Uterus (tissue), 2 donors: ENCODE measurements at regions not wholly inside any gene's neighbourhood (a gene's known extent, or its start where the extent isn't known, plus 50 kb on each side); places are given as distances from the start of the nearest gene placed in this dataset.

ENCODE experiments used
- CTCF ChIP-seq, 4 experiments: fragments of 200-600 bp in 2 of 4; fragments of 450-650 bp in 2 of 4; sonication (generic) in 2 of 4; IDR thresholded peaks; one replicate each; pipeline ENCODE4 v1.5.1; 2016 to 2019; ENCODE audit warnings: antibody characterized with exemption in 4 of 4, mild to moderate bottlenecking in 2 of 4, moderate library complexity in 1 of 4
- POLR2A ChIP-seq, 2 donors: fragments of 450-650 bp; IDR thresholded peaks; one replicate each; pipeline ENCODE4 v1.6.1; 2016; ENCODE audit warnings: antibody characterized with exemption in 2 of 2, mild to moderate bottlenecking in 1 of 2, moderate library complexity in 1 of 2

GRCh38 chr12:63008372-63008771 lies 73.4 kb upstream of the PPM1H start:
- TF ChIP-seq CTCF (IDR thresholded peaks at IDR 0.05) = no peak
- no peak for TF ChIP-seq POLR2A (IDR thresholded peaks at IDR 0.05)
